ENCODE measurements at regions not wholly inside any gene's neighbourhood (a gene's known extent, or its start where the extent isn't known, plus 50 kb on each side); places are given as distances from the start of the nearest gene placed in this dataset.
A peak's percentile ranks its signal among the peaks of the same experiment; 100 is the strongest.

GRCh38 chr6:110033101-110033500, 55.0 kb downstream of the GPR6 start:
- H3K27ac ChIP-seq (ENCODE audit: low read depth, low read length): no peak overlapping the region
- no peaks in the 10 kb centered on the region for H3K9me3 ChIP-seq (ENCODE audit: insufficient read depth, low read depth, low read length)
- no peak overlapping the region for H3K4me3 ChIP-seq (ENCODE audit: low read length)
- no peak overlapping the region for H3K9ac ChIP-seq (ENCODE audit: low read depth, low read length)
- no peaks in the 10 kb centered on the region for H3K27me3 ChIP-seq (ENCODE audit: insufficient read depth, low read length)
- no peaks in the 10 kb centered on the region for H3K36me3 ChIP-seq (ENCODE audit: insufficient read depth, low read length)
- WGBS: 94% methylated on average over 7 of the region's 7 CpGs
- no peaks in the 10 kb centered on the region for H3K4me1 ChIP-seq (ENCODE audit: insufficient read depth, low read length)

- no peak overlapping the region for H3K4me3 ChIP-seq (ENCODE audit: low read length)
- H3K9me3 ChIP-seq (ENCODE audit: insufficient read depth, low read depth, low read length): no peaks in the 10 kb centered on the region
- WGBS: 91% methylated on average over 10 of the region's 10 CpGs
- H3K36me3 ChIP-seq (ENCODE audit: insufficient read depth, low read length): no peaks in the 10 kb centered on the region
- H3K4me1 ChIP-seq (ENCODE audit: insufficient read depth, low read length): no peaks in the 10 kb centered on the region
- no peak overlapping the region for H3K9ac ChIP-seq (ENCODE audit: low read depth, low read length)
- H3K27me3 ChIP-seq (ENCODE audit: insufficient read depth, low read length): no peaks in the 10 kb centered on the region
- H3K27ac ChIP-seq (ENCODE audit: low read depth, low read length): no peak overlapping the region
These were observed 55.9 kb downstream of the GPR6 start for GRCh38 chr6:110033749-110034666.

GRCh38 chr6:110034667-110035036, 56.5 kb downstream of the GPR6 start:
- Histone ChIP-seq H3K4me1 (ENCODE audit: insufficient read depth, low read length) (peaks cover 2% of the 10 kb centered on the region), H3K9me3 (ENCODE audit: insufficient read depth, low read depth, low read length) (no peaks in the 10 kb centered on the region), H3K9ac (ENCODE audit: low read depth, low read length) (no peak overlapping the region), H3K36me3 (ENCODE audit: insufficient read depth, low read length) (no peaks in the 10 kb centered on the region), H3K27me3 (ENCODE audit: insufficient read depth, low read length) (no peaks in the 10 kb centered on the region), H3K4me3 (ENCODE audit: low read length) (no peak overlapping the region), H3K27ac (ENCODE audit: low read depth, low read length) (no peak overlapping the region)
- WGBS: 90% methylated on average over 8 of the region's 8 CpGs

- H3K4me3 ChIP-seq (ENCODE audit: low read length): no peak overlapping the region
- peaks cover 4% of the 10 kb centered on the region for H3K4me1 ChIP-seq (ENCODE audit: insufficient read depth, low read length)
- no peak overlapping the region for H3K27ac ChIP-seq (ENCODE audit: low read depth, low read length)
- WGBS: 93% methylated on average over 5 of the region's 5 CpGs
- H3K9ac ChIP-seq (ENCODE audit: low read depth, low read length): no peak overlapping the region
- no peaks in the 10 kb centered on the region for H3K9me3 ChIP-seq (ENCODE audit: insufficient read depth, low read depth, low read length)
- no peaks in the 10 kb centered on the region for H3K36me3 ChIP-seq (ENCODE audit: insufficient read depth, low read length)
- H3K27me3 ChIP-seq (ENCODE audit: insufficient read depth, low read length): no peaks in the 10 kb centered on the region
These were observed 57.2 kb downstream of the GPR6 start for GRCh38 chr6:110035321-110035720.

- H3K27ac ChIP-seq (ENCODE audit: low read depth, low read length): no peak overlapping the region
- no peak overlapping the region for H3K4me3 ChIP-seq (ENCODE audit: low read length)
- no peak overlapping the region for H3K9ac ChIP-seq (ENCODE audit: low read depth, low read length)
- no peaks in the 10 kb centered on the region for H3K27me3 ChIP-seq (ENCODE audit: insufficient read depth, low read length)
- H3K4me1 ChIP-seq (ENCODE audit: insufficient read depth, low read length): peaks cover 4% of the 10 kb centered on the region
- H3K9me3 ChIP-seq (ENCODE audit: insufficient read depth, low read depth, low read length): no peaks in the 10 kb centered on the region
- no peaks in the 10 kb centered on the region for H3K36me3 ChIP-seq (ENCODE audit: insufficient read depth, low read length)
- 93% methylated on average over 11 of the region's 11 CpGs for WGBS
These were observed 58.5 kb downstream of the GPR6 start for GRCh38 chr6:110036408-110037302.

GRCh38 chr6:110037726-110038295, 59.7 kb downstream of the GPR6 start:
- 84% methylated on average over 9 of the region's 9 CpGs for WGBS
- no peaks in the 10 kb centered on the region for H3K27me3 ChIP-seq (ENCODE audit: insufficient read depth, low read length)

GRCh38 chr6:110039364-110039980, 61.4 kb downstream of the GPR6 start:
- Histone ChIP-seq H3K4me1 (ENCODE audit: insufficient read depth, low read length) (peaks cover 4% of the 10 kb centered on the region), H3K9me3 (ENCODE audit: insufficient read depth, low read depth, low read length) (no peaks in the 10 kb centered on the region), H3K27ac (ENCODE audit: low read depth, low read length) (peak overlapping the region; percentile 54; the same call in 1 of the 2 replicates), H3K9ac (ENCODE audit: low read depth, low read length) (peak overlapping the region; percentile 61), H3K27me3 (ENCODE audit: insufficient read depth, low read length) (no peaks in the 10 kb centered on the region), H3K4me3 (ENCODE audit: low read length) (peak overlapping the region; percentile 42), H3K36me3 (ENCODE audit: insufficient read depth, low read length) (no peaks in the 10 kb centered on the region)
- WGBS: 30% methylated on average over 6 of the region's 7 CpGs

More at GRCh38 chr6:110037726-110038295, 59.7 kb downstream of the GPR6 start:
- no peaks in the 10 kb centered on the region for H3K9me3 ChIP-seq (ENCODE audit: insufficient read depth, low read depth, low read length)
- H3K4me3 ChIP-seq (ENCODE audit: low read length): no peak overlapping the region
- no peaks in the 10 kb centered on the region for H3K36me3 ChIP-seq (ENCODE audit: insufficient read depth, low read length)
- no peak overlapping the region for H3K27ac ChIP-seq (ENCODE audit: low read depth, low read length)
- peaks cover 4% of the 10 kb centered on the region for H3K4me1 ChIP-seq (ENCODE audit: insufficient read depth, low read length)
- no peak overlapping the region for H3K9ac ChIP-seq (ENCODE audit: low read depth, low read length)

- Histone ChIP-seq H3K36me3 (ENCODE audit: insufficient read depth, low read length) (no peaks in the 10 kb centered on the region), H3K27ac (ENCODE audit: low read depth, low read length) (peak overlapping the region; percentile 54; the same call in 1 of the 2 replicates), H3K9ac (ENCODE audit: low read depth, low read length) (peak overlapping the region; percentile 61), H3K4me1 (ENCODE audit: insufficient read depth, low read length) (peaks cover 4% of the 10 kb centered on the region), H3K9me3 (ENCODE audit: insufficient read depth, low read depth, low read length) (no peaks in the 10 kb centered on the region), H3K27me3 (ENCODE audit: insufficient read depth, low read length) (no peaks in the 10 kb centered on the region), H3K4me3 (ENCODE audit: low read length) (peak overlapping the region; percentile 42)
- 16% methylated on average over 15 of the region's 15 CpGs for WGBS
These were observed 61.9 kb downstream of the GPR6 start for GRCh38 chr6:110039981-110040383.

GRCh38 chr6:110040716-110041115, 62.6 kb downstream of the GPR6 start:
- Histone ChIP-seq H3K4me3 (ENCODE audit: low read length) (no peak overlapping the region), H3K4me1 (ENCODE audit: insufficient read depth, low read length) (peaks cover 4% of the 10 kb centered on the region), H3K27me3 (ENCODE audit: insufficient read depth, low read length) (no peaks in the 10 kb centered on the region), H3K9ac (ENCODE audit: low read depth, low read length) (no peak overlapping the region), H3K27ac (ENCODE audit: low read depth, low read length) (no peak overlapping the region), H3K36me3 (ENCODE audit: insufficient read depth, low read length) (no peaks in the 10 kb centered on the region), H3K9me3 (ENCODE audit: insufficient read depth, low read depth, low read length) (no peaks in the 10 kb centered on the region; the same call in 1 of the 2 replicates)
- WGBS: 89% methylated on average over 7 of the region's 7 CpGs

GRCh38 chr6:110041126-110041525, 63.0 kb downstream of the GPR6 start:
- H3K36me3 ChIP-seq (ENCODE audit: insufficient read depth, low read length): no peaks in the 10 kb centered on the region
- no peaks in the 10 kb centered on the region for H3K27me3 ChIP-seq (ENCODE audit: insufficient read depth, low read length)
- H3K27ac ChIP-seq (ENCODE audit: low read depth, low read length): no peak overlapping the region
- H3K9me3 ChIP-seq (ENCODE audit: insufficient read depth, low read depth, low read length): no peaks in the 10 kb centered on the region; the same call in 1 of the 2 replicates
- H3K4me1 ChIP-seq (ENCODE audit: insufficient read depth, low read length): peaks cover 4% of the 10 kb centered on the region
- no peak overlapping the region for H3K4me3 ChIP-seq (ENCODE audit: low read length)
- H3K9ac ChIP-seq (ENCODE audit: low read depth, low read length): no peak overlapping the region
- 77% methylated on average over 2 of the region's 2 CpGs for WGBS

Measured in HUES64 (cell line).